ENCODE measurements at regions not wholly inside any gene's neighbourhood (a gene's known extent, or its start where the extent isn't known, plus 50 kb on each side); places are given as distances from the start of the nearest gene placed in this dataset.

GRCh38 chr10:31706464-31707092, 222.1 kb downstream of the ARHGAP12 start:
- Histone ChIP-seq H3K36me3 (ENCODE audit: control insufficient read depth, low read length) (no peaks in the 10 kb centered on the region), H3K4me3 (ENCODE audit: low read length) (peak overlapping the region; percentile 68), H3K4me2 (ENCODE audit: low read length) (peak overlapping the region; percentile 92), H3K4me1 (ENCODE audit: control insufficient read depth, low read length) (peaks cover 33% of the 10 kb centered on the region), H4K20me1 (ENCODE audit: control insufficient read depth, insufficient read depth, low read depth, low read length) (no peaks in the 10 kb centered on the region), H3K27me3 (ENCODE audit: control insufficient read depth, low read length) (no peaks in the 10 kb centered on the region), H3K9me2 (replicated peaks; ENCODE audit: control insufficient read depth, low read length) (no peaks in the 10 kb centered on the region), H3F3A (ENCODE audit: control insufficient read depth, insufficient read depth) (no peaks in the 10 kb centered on the region), H3K27ac (ENCODE audit: low read depth, low read length) (peak overlapping the region; percentile 79; the same call in 1 of the 2 replicates), H3K79me2 (ENCODE audit: control insufficient read depth, low read length) (no peaks in the 10 kb centered on the region), H3K9me3 (ENCODE audit: control insufficient read depth, insufficient read depth, low read length) (peaks cover 10% of the 10 kb centered on the region)
- TF ChIP-seq EZH2phosphoT487 (IDR thresholded peaks at IDR 0.05; ENCODE audit: borderline replicate concordance, low read length) (no peak), CTCF (IDR thresholded peaks at IDR 0.05; ENCODE audit: low read depth, low read length, poor library complexity, severe bottlenecking) (no peak)

GRCh38 chr10:31705136-31705535, 223.5 kb downstream of the ARHGAP12 start:
- Histone ChIP-seq H4K20me1 (ENCODE audit: control insufficient read depth, insufficient read depth, low read depth, low read length) (no peaks in the 10 kb centered on the region), H3K4me3 (ENCODE audit: low read length) (no peak overlapping the region), H3K4me1 (ENCODE audit: control insufficient read depth, low read length) (peaks cover 33% of the 10 kb centered on the region), H3F3A (ENCODE audit: control insufficient read depth, insufficient read depth) (no peaks in the 10 kb centered on the region), H3K9me3 (ENCODE audit: control insufficient read depth, insufficient read depth, low read length) (peaks cover 4% of the 10 kb centered on the region; the same call in 1 of the 2 replicates), H3K27ac (ENCODE audit: low read depth, low read length) (no peak overlapping the region), H3K36me3 (ENCODE audit: control insufficient read depth, low read length) (no peaks in the 10 kb centered on the region), H3K79me2 (ENCODE audit: control insufficient read depth, low read length) (no peaks in the 10 kb centered on the region), H3K27me3 (ENCODE audit: control insufficient read depth, low read length) (no peaks in the 10 kb centered on the region), H3K9me2 (replicated peaks; ENCODE audit: control insufficient read depth, low read length) (no peaks in the 10 kb centered on the region), H3K4me2 (ENCODE audit: low read length) (no peak overlapping the region)
- TF ChIP-seq CTCF (IDR thresholded peaks at IDR 0.05; ENCODE audit: low read depth, low read length, poor library complexity, severe bottlenecking) (no peak), EZH2phosphoT487 (IDR thresholded peaks at IDR 0.05; ENCODE audit: borderline replicate concordance, low read length) (no peak)

GRCh38 chr10:31704195-31704594, 224.4 kb downstream of the ARHGAP12 start:
- Histone ChIP-seq H3K4me1 (ENCODE audit: control insufficient read depth, low read length) (peaks cover 33% of the 10 kb centered on the region), H3K9me3 (ENCODE audit: control insufficient read depth, insufficient read depth, low read length) (peaks cover 4% of the 10 kb centered on the region; the same call in 1 of the 2 replicates), H3F3A (ENCODE audit: control insufficient read depth, insufficient read depth) (no peaks in the 10 kb centered on the region), H3K27ac (ENCODE audit: low read depth, low read length) (no peak overlapping the region), H3K4me2 (ENCODE audit: low read length) (no peak overlapping the region), H3K27me3 (ENCODE audit: control insufficient read depth, low read length) (no peaks in the 10 kb centered on the region), H3K36me3 (ENCODE audit: control insufficient read depth, low read length) (no peaks in the 10 kb centered on the region), H4K20me1 (ENCODE audit: control insufficient read depth, insufficient read depth, low read depth, low read length) (no peaks in the 10 kb centered on the region), H3K79me2 (ENCODE audit: control insufficient read depth, low read length) (no peaks in the 10 kb centered on the region), H3K9me2 (replicated peaks; ENCODE audit: control insufficient read depth, low read length) (no peaks in the 10 kb centered on the region), H3K4me3 (ENCODE audit: low read length) (no peak overlapping the region)
- TF ChIP-seq CTCF (IDR thresholded peaks at IDR 0.05; ENCODE audit: low read depth, low read length, poor library complexity, severe bottlenecking) (no peak), EZH2phosphoT487 (IDR thresholded peaks at IDR 0.05; ENCODE audit: borderline replicate concordance, low read length) (no peak)
